Liver (tissue), 3 donors: ENCODE measurements at regions not wholly inside any gene's neighbourhood (a gene's known extent, or its start where the extent isn't known, plus 50 kb on each side); places are given as distances from the start of the nearest gene placed in this dataset.

ENCODE experiments used
- REST ChIP-seq: IDR thresholded peaks from 2 replicates; pipeline ENCODE4 v1.6.1; 2016; ENCODE audit warnings: antibody characterized with exemption, mild to moderate bottlenecking
- SP1 ChIP-seq: IDR thresholded peaks from 2 replicates; pipeline ENCODE4 v1.6.1; 2018; ENCODE audit warnings: antibody characterized with exemption, mild to moderate bottlenecking
- TAF1 ChIP-seq: conservative IDR thresholded peaks from 2 replicates; pipeline ENCODE4 v1.6.1; 2016; ENCODE audit warnings: antibody characterized with exemption, mild to moderate bottlenecking
- TF ChIP-seq, protein P1 (sequence below): fragments of 150-350 bp; IDR thresholded peaks from 2 replicates; pipeline ENCODE4 v1.5.1; 2017; ENCODE audit warnings: improper control_type of control experiment, low read depth, low read length; ENCODE audit not compliant: missing input control
- donor health status: healthy.
- donor health status: healthy.

DNA sequence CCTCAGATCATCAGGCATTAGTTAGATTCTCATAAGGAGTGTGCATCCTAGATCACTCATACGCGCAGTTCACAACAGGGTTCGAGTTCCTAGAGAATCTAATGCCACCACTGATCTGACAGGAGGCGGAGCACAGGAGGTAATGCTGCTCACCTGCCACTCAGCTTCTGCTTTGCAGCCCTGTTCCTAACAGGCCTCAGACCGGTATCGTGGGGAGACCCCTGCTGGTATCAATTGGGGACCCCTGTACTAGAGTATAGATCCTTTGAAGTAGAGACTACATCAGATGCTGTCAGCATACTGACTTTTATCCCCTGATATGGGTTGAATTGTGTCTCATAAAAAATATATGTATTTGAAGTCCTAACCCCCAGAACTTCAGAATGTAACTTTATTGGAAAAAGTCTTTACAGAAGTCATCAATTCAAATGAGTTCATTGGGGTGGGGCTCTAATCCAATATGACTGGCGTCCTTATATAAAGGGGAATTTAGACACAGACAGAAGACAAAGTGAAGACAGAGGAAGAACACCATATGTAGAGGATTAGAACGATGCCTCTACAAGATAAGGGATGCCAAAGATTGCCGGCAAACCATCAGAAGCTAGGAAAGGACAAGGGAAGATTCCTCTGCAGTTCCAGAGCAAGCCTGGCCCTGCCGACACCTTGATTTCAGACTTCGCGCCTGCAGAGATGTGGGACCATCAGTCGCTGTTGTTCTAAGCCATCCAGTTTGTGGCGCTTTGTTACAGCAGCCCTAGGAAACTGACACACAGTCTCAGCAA is 104.4 kb upstream of the BTBD3 start:
- TF ChIP-seq, protein P1, sequence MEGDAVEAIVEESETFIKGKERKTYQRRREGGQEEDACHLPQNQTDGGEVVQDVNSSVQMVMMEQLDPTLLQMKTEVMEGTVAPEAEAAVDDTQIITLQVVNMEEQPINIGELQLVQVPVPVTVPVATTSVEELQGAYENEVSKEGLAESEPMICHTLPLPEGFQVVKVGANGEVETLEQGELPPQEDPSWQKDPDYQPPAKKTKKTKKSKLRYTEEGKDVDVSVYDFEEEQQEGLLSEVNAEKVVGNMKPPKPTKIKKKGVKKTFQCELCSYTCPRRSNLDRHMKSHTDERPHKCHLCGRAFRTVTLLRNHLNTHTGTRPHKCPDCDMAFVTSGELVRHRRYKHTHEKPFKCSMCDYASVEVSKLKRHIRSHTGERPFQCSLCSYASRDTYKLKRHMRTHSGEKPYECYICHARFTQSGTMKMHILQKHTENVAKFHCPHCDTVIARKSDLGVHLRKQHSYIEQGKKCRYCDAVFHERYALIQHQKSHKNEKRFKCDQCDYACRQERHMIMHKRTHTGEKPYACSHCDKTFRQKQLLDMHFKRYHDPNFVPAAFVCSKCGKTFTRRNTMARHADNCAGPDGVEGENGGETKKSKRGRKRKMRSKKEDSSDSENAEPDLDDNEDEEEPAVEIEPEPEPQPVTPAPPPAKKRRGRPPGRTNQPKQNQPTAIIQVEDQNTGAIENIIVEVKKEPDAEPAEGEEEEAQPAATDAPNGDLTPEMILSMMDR: no peak
- TF ChIP-seq TAF1 (no peak), SP1 (no peak), REST (no peak)
